IMR-90 (cell line): ENCODE measurements at regions not wholly inside any gene's neighbourhood (a gene's known extent, or its start where the extent isn't known, plus 50 kb on each side); places are given as distances from the start of the nearest gene placed in this dataset.

Experiments used
- ATAC-seq: fragments of 200-7000 bp; cut with Tn5 transposase; 2 replicates; pipeline ENCODE4 v1.9.1; 2020; ENCODE audit warnings: low read depth, mild to moderate bottlenecking, moderate library complexity
- BruUV-seq: library from RNA; stranded (reverse); fragments of 400-500 nt; replicated peaks from 2 replicates; lab custom pipeline; 2021; lab: Mats Ljungman, UMichigan
- CTCF ChIA-PET: fragments of 300-600 bp; formaldehyde crosslinking; extraction: SDS; loops from one replicate; lab custom pipeline; 2021; ENCODE audit warnings: antibody characterized with exemption; lab: Yijun Ruan, JAX
- POLR2A ChIA-PET: fragments of 300-600 bp; sonication (Branson Sonifier 250); formaldehyde crosslinking; loops from one replicate; lab custom pipeline; 2022; ENCODE audit warnings: antibody characterized with exemption; ENCODE audit not compliant: unreplicated experiment; lab: Charles Lee
- DNase-seq: peaks from one replicate; pipeline ENCODE4 v3.0.0; 2013
- H2AFZ ChIP-seq: replicated peaks from 2 replicates; pipeline ENCODE3; 2013; ENCODE audit warnings: low read length, mild to moderate bottlenecking; ENCODE audit not compliant: poor library complexity
- H2AK5ac ChIP-seq: 2 replicates; pipeline ENCODE4 v1.6.1; 2013; ENCODE audit warnings: low read depth, low read length, inconsistent platforms
- H2AK9ac ChIP-seq: replicated peaks from 2 replicates; pipeline ENCODE3; 2013; ENCODE audit warnings: mild to moderate bottlenecking, low read depth, low read length, moderate library complexity; ENCODE audit not compliant: poor library complexity
- H2BK120ac ChIP-seq: 2 replicates; pipeline ENCODE4 v1.6.1; 2013; ENCODE audit warnings: low read depth, low read length, inconsistent platforms
- H2BK15ac ChIP-seq: 3 replicates; pipeline ENCODE4 v1.6.1; 2013; ENCODE audit warnings: low read depth, low read length, inconsistent platforms
- H2BK20ac ChIP-seq: 2 replicates; pipeline ENCODE4 v1.6.1; 2013; ENCODE audit warnings: low read depth, mild to moderate bottlenecking, inconsistent platforms, low read length, moderate library complexity
- H2BK5ac ChIP-seq: 2 replicates; pipeline ENCODE4 v1.6.1; 2013; ENCODE audit warnings: mild to moderate bottlenecking, low read depth, low read length, inconsistent platforms; ENCODE audit not compliant: poor library complexity, severe bottlenecking
- H3K14ac ChIP-seq: replicated peaks from 2 replicates; pipeline ENCODE4 v1.6.1; 2013; ENCODE audit warnings: low read depth, low read length, inconsistent platforms
- H3K18ac ChIP-seq: 2 replicates; pipeline ENCODE4 v1.6.1; 2013; ENCODE audit warnings: low read depth, low read length, control low read depth
- H3K23ac ChIP-seq: 2 replicates; pipeline ENCODE4 v1.6.1; 2013; ENCODE audit warnings: low read depth, low read length, inconsistent platforms
- H3K27ac ChIP-seq: 2 replicates; pipeline ENCODE4 v1.5.1; 2013; ENCODE audit warnings: mild to moderate bottlenecking, control low read depth, low read length; ENCODE audit not compliant: insufficient read depth
- H3K27me3 ChIP-seq: 2 replicates; pipeline ENCODE4 v1.6.1; 2013; ENCODE audit warnings: low read length; ENCODE audit not compliant: control insufficient read depth, insufficient read depth
- H3K36me3 ChIP-seq: 2 replicates; pipeline ENCODE4 v1.6.1; 2013; ENCODE audit warnings: low read length, mixed read lengths; ENCODE audit not compliant: control insufficient read depth, insufficient read depth
- H3K4ac ChIP-seq: 2 replicates; pipeline ENCODE4 v1.6.1; 2013; ENCODE audit warnings: low read depth, low read length, inconsistent platforms
- H3K4me1 ChIP-seq: 2 replicates; pipeline ENCODE4 v1.6.1; 2013; ENCODE audit warnings: low read length, mixed read lengths; ENCODE audit not compliant: control insufficient read depth, insufficient read depth
- H3K4me2 ChIP-seq: 2 replicates; pipeline ENCODE4 v1.6.1; 2013; ENCODE audit warnings: low read depth, mild to moderate bottlenecking, control low read depth, low read length, moderate library complexity
- H3K4me3 ChIP-seq: 2 replicates; pipeline ENCODE4 v1.5.1; 2013; ENCODE audit warnings: low read depth, mild to moderate bottlenecking, control low read depth, low read length, moderate library complexity; ENCODE audit not compliant: insufficient read depth
- H3K56ac ChIP-seq: 2 replicates; pipeline ENCODE4 v1.6.1; 2013; ENCODE audit warnings: low read length, inconsistent platforms; ENCODE audit not compliant: insufficient read depth; ENCODE audit errors: extremely low read depth
- H3K79me1 ChIP-seq, 2 experiments: 2 replicates each; pipeline ENCODE4 v1.6.1; 2013; ENCODE audit warnings: low read length in 2 of 2, inconsistent platforms in 1 of 2, low read depth in 1 of 2
- H3K9ac ChIP-seq: 2 replicates; pipeline ENCODE4 v1.6.1; 2013; ENCODE audit warnings: low read depth, low read length, control low read depth
- H3K9me1 ChIP-seq: 2 replicates; pipeline ENCODE4 v1.6.1; 2013; ENCODE audit warnings: low read length, inconsistent platforms; ENCODE audit not compliant: insufficient read depth
- H3K9me3 ChIP-seq: 2 replicates; pipeline ENCODE4 v1.6.1; 2013; ENCODE audit warnings: low read length; ENCODE audit not compliant: control insufficient read depth, insufficient read depth
- H4K20me1 ChIP-seq: 2 replicates; pipeline ENCODE4 v1.6.1; 2013; ENCODE audit warnings: low read length, inconsistent platforms; ENCODE audit not compliant: insufficient read depth
- H4K5ac ChIP-seq: 2 replicates; pipeline ENCODE4 v1.6.1; 2013; ENCODE audit warnings: mild to moderate bottlenecking, low read depth, low read length, control low read depth
- H4K8ac ChIP-seq, 2 experiments: 2 replicates each; pipeline ENCODE4 v1.6.1; 2013; ENCODE audit warnings: low read depth in 2 of 2, low read length in 2 of 2, control low read depth in 1 of 2, inconsistent platforms in 1 of 2
- H4K91ac ChIP-seq: 2 replicates; pipeline ENCODE4 v1.6.1; 2013; ENCODE audit warnings: low read depth, low read length, inconsistent platforms; ENCODE audit not compliant: insufficient read depth
- CEBPB ChIP-seq: IDR thresholded peaks from 2 replicates; pipeline ENCODE4 v1.6.1; 2012; ENCODE audit warnings: low read depth, low read length, improper control_type of control experiment
- MAFK ChIP-seq: IDR thresholded peaks from 2 replicates; pipeline ENCODE4 v1.6.1; 2012; ENCODE audit warnings: low read depth, low read length, improper control_type of control experiment
- USF2 ChIP-seq: fragments of 150-350 bp; IDR thresholded peaks from 2 replicates; pipeline ENCODE4 v1.6.1; 2017; ENCODE audit warnings: mild to moderate bottlenecking, antibody characterized with exemption, low read length, low read depth
- WGBS, 2 experiments: methylation state at CpG; one replicate each; pipeline versions ENCODE4 v1.1.5 to v1.1.7; 2013; ENCODE audit warnings: missing lambda C conversion rate in 2 of 2; ENCODE audit not compliant: insufficient read length in 1 of 2; ENCODE audit errors: extremely low coverage in 2 of 2; 5-methylcytosine and 5-hydroxymethylcytosine counted together
- dilution Hi-C: fragments of 300-500 bp; cut with HindIII; formaldehyde crosslinking; loops from one replicate; pipeline ENCODE4 v1.14.3; 2018; ENCODE audit warnings: low sequenced_read_pairs; ENCODE audit not compliant: unreplicated experiment
- in situ Hi-C: fragments of 300-500 bp; cut with MboI; formaldehyde crosslinking; loops from 3 replicates; pipeline ENCODE4 v1.14.3; 2019; ENCODE audit warnings: low sequenced_read_pairs, inconsistent platforms, mixed read lengths
- intact Hi-C: fragments of 100-400 bp; cut with micrococcal nuclease; formaldehyde crosslinking; loops from 2 replicates; pipeline ENCODE4 v1.10.0; 2022

- dilution Hi-C loops (no loop called here), in situ Hi-C loops (no loop called here), intact Hi-C loops (no loop called here)
- WGBS, 2 experiments, result no CpG with 5 or more reads among the region's 3 CpGs
- Histone ChIP-seq H2AFZ (no peak overlapping the region), H3K9ac (no peak overlapping the region), H2BK5ac (no peak overlapping the region), H3K18ac (no peak overlapping the region), H3K9me3 (peaks cover 2% of the 10 kb centered on the region; the same call in 1 of the 2 replicates), H2BK15ac (no peak overlapping the region), H3K14ac (no peak overlapping the region), H3K9me1 (no peaks in the 10 kb centered on the region), H4K20me1 (no peaks in the 10 kb centered on the region), H4K8ac (no peak overlapping the region), H3K36me3 (no peaks in the 10 kb centered on the region), H3K4me3 (no peak overlapping the region), H3K23ac (no peak overlapping the region), H2BK20ac (no peak overlapping the region), H3K27ac (no peak overlapping the region), H2AK9ac (no peak overlapping the region), H4K5ac (no peak overlapping the region), H3K4ac (no peak overlapping the region), H3K4me1 (no peaks in the 10 kb centered on the region), H2AK5ac (no peak overlapping the region), H3K79me1 (no peaks in the 10 kb centered on the region), H2BK120ac (no peak overlapping the region), H4K91ac (no peak overlapping the region), H3K4me2 (no peak overlapping the region), H3K56ac (no peak overlapping the region), H3K27me3 (no peaks in the 10 kb centered on the region)
- no peak for TF ChIP-seq MAFK
- TF ChIP-seq USF2, result no peak
- no peak for TF ChIP-seq CEBPB
- ChIA-PET POLR2A (no interaction called here), CTCF (no interaction called here)
- ATAC-seq (no peak), DNase-seq (peak; percentile 0)
- BruUV-seq, result no TSS peak
These were observed 501.3 kb upstream of the AADAT start for GRCh38 chr4:170591076-170591475.
